Neural progenitor cell (in vitro differentiated cells): ENCODE measurements at regions not wholly inside any gene's neighbourhood (a gene's known extent, or its start where the extent isn't known, plus 50 kb on each side); places are given as distances from the start of the nearest gene placed in this dataset.

Source experiments
- DNase-seq: peaks from one replicate; pipeline ENCODE4 v3.0.0-alpha.2; 2016; ENCODE audit warnings: low spot score
- H2AFZ ChIP-seq: fragments of 200-600 bp; sonication (generic); replicated peaks from 2 replicates; pipeline ENCODE4 v1.6.1; 2016; ENCODE audit warnings: antibody characterized with exemption
- H3F3A ChIP-seq: fragments of 200-600 bp; sonication (generic); 2 replicates; pipeline ENCODE4 v1.6.1; 2016; ENCODE audit warnings: antibody characterized with exemption, low read depth
- H3K27ac ChIP-seq: fragments of 200-600 bp; sonication (generic); 2 replicates; pipeline ENCODE4 v1.5.1; 2016; ENCODE audit warnings: mild to moderate bottlenecking
- H3K27me3 ChIP-seq: fragments of 200-600 bp; sonication (generic); 2 replicates; pipeline ENCODE4 v1.6.1; 2016; ENCODE audit warnings: mild to moderate bottlenecking, moderate library complexity
- H3K36me3 ChIP-seq: fragments of 200-600 bp; sonication (generic); 2 replicates; pipeline ENCODE4 v1.5.1; 2016
- H3K4me1 ChIP-seq: fragments of 200-600 bp; sonication (generic); 2 replicates; pipeline ENCODE4 v1.6.1; 2016; ENCODE audit warnings: mixed run types
- H3K4me2 ChIP-seq: fragments of 200-600 bp; sonication (generic); 2 replicates; pipeline ENCODE4 v1.6.1; 2016
- H3K4me3 ChIP-seq: fragments of 200-600 bp; sonication (generic); 2 replicates; pipeline ENCODE4 v1.5.1; 2016
- H3K79me2 ChIP-seq: fragments of 200-600 bp; sonication (generic); 2 replicates; pipeline ENCODE4 v1.6.1; 2016; ENCODE audit warnings: low read depth
- H3K9ac ChIP-seq: fragments of 200-600 bp; sonication (generic); 2 replicates; pipeline ENCODE4 v1.6.1; 2016
- H3K9me3 ChIP-seq: fragments of 200-600 bp; sonication (generic); 2 replicates; pipeline ENCODE4 v1.5.1; 2016; ENCODE audit warnings: low read depth
- H4K20me1 ChIP-seq: fragments of 200-600 bp; sonication (generic); 2 replicates; pipeline ENCODE4 v1.6.1; 2016; ENCODE audit warnings: low read depth
- H3K27ac Mint-ChIP-seq: 3 replicates; pipeline ENCODE4 v1.8.0; 2021; ENCODE audit warnings: mixed read lengths
- H3K27me3 Mint-ChIP-seq: 2 replicates; pipeline ENCODE4 v1.8.0; 2022; ENCODE audit warnings: low read depth, mild to moderate bottlenecking, inconsistent platforms, moderate library complexity, mixed read lengths; ENCODE audit not compliant: insufficient read depth
- H3K36me3 Mint-ChIP-seq: 3 replicates; pipeline ENCODE4 v1.8.0; 2021; ENCODE audit warnings: mixed read lengths
- H3K4me1 Mint-ChIP-seq: 3 replicates; pipeline ENCODE4 v1.8.0; 2021; ENCODE audit warnings: mixed read lengths
- H3K4me3 Mint-ChIP-seq: 3 replicates; pipeline ENCODE4 v1.8.0; 2021; ENCODE audit warnings: mild to moderate bottlenecking, moderate library complexity, mixed read lengths
- H3K9me3 Mint-ChIP-seq: 3 replicates; pipeline ENCODE4 v1.8.0; 2020; ENCODE audit warnings: mixed read lengths
- EZH2 ChIP-seq: fragments of 200-600 bp; sonication (generic); IDR thresholded peaks from 2 replicates; pipeline ENCODE4 v1.6.1; 2017; ENCODE audit warnings: antibody characterized with exemption, mild to moderate bottlenecking, moderate library complexity
- EZH2phosphoT487 ChIP-seq: fragments of 200-600 bp; sonication (generic); IDR thresholded peaks from 2 replicates; pipeline ENCODE4 v1.6.1; 2017; ENCODE audit warnings: antibody characterized with exemption
- TF ChIP-seq, protein P1 (sequence below): fragments of 200-600 bp; sonication (generic); IDR thresholded peaks from 2 replicates; pipeline ENCODE4 v1.5.1; 2017; ENCODE audit warnings: antibody characterized with exemption, mild to moderate bottlenecking

DNA sequence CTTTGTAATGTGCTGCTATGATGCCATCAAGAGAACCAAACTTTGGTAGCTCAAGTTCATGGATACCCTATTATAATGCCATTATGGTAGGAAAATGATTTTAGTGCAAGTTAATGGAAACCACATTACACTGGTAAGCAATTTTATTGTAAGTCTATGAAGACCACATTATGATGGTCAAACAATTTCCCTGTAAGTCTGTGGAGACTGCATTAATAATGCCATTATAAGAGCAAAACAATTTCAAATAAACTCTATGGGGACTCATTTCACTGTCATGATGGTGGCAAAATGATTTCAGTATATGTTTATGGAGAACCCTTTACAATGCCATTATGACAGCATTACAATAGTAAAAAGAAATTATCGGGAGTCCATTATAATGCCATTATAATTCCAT, 602.0 kb upstream of the MEF2C start:
- H3K27ac ChIP-seq, result no peak overlapping the region
- H3K4me1 Mint-ChIP-seq, result peaks cover 5% of the 10 kb centered on the region
- H3K9ac ChIP-seq, result no peak overlapping the region
- no peak for DNase-seq
- no peak overlapping the region for H3K4me3 Mint-ChIP-seq
- no peaks in the 10 kb centered on the region for H3K4me1 ChIP-seq
- no peaks in the 10 kb centered on the region for H3K27me3 Mint-ChIP-seq
- TF ChIP-seq EZH2phosphoT487 (no peak), EZH2 (no peak)
- TF ChIP-seq, protein P1, sequence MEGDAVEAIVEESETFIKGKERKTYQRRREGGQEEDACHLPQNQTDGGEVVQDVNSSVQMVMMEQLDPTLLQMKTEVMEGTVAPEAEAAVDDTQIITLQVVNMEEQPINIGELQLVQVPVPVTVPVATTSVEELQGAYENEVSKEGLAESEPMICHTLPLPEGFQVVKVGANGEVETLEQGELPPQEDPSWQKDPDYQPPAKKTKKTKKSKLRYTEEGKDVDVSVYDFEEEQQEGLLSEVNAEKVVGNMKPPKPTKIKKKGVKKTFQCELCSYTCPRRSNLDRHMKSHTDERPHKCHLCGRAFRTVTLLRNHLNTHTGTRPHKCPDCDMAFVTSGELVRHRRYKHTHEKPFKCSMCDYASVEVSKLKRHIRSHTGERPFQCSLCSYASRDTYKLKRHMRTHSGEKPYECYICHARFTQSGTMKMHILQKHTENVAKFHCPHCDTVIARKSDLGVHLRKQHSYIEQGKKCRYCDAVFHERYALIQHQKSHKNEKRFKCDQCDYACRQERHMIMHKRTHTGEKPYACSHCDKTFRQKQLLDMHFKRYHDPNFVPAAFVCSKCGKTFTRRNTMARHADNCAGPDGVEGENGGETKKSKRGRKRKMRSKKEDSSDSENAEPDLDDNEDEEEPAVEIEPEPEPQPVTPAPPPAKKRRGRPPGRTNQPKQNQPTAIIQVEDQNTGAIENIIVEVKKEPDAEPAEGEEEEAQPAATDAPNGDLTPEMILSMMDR, result no peak
- H4K20me1 ChIP-seq, result no peaks in the 10 kb centered on the region
- no peak overlapping the region for H3K4me2 ChIP-seq
- H3K79me2 ChIP-seq, result no peaks in the 10 kb centered on the region
- no peak overlapping the region for H3K4me3 ChIP-seq
- no peaks in the 10 kb centered on the region for H3K36me3 ChIP-seq
- no peak overlapping the region for H3K27ac Mint-ChIP-seq
- no peak overlapping the region for H2AFZ ChIP-seq
- H3F3A ChIP-seq, result no peaks in the 10 kb centered on the region
- no peaks in the 10 kb centered on the region for H3K27me3 ChIP-seq
- no peaks in the 10 kb centered on the region for H3K9me3 Mint-ChIP-seq
- H3K36me3 Mint-ChIP-seq, result no peaks in the 10 kb centered on the region
- no peaks in the 10 kb centered on the region for H3K9me3 ChIP-seq

DNA sequence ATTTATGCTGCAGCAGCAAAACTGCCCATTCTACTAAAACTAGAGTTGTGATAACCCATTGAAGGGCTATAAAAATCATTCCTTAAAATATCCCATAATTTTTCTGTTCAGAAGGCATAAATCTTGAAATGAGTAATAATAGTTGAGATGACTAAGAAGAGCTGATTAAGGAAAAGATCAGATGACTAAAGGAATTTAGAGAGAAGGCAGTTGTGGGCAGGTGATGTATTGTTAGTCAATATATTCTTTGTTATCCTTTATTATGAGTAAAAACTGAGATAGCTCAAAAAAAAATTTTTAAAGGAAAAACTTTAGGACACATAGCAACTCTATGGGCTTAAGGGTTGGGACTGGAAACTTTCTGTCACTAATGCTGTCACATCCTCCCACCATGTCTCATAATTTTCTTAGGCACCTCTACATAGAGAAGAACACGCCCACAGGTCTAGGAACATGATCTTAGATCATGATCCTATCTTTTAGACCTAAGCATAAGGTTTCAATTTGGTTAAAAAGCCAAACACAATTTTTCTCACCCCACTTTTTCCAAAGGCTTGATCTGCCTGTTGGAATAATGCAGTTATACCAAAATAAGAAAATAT, 597.5 kb upstream of the MEF2C start:
- H3F3A ChIP-seq, result no peaks in the 10 kb centered on the region
- no peak for DNase-seq
- H3K4me3 ChIP-seq, result no peak overlapping the region
- Mint-ChIP-seq H3K9me3 (peaks cover 3% of the 10 kb centered on the region), H3K4me3 (no peak overlapping the region), H3K27me3 (no peaks in the 10 kb centered on the region), H3K36me3 (no peaks in the 10 kb centered on the region), H3K27ac (no peak overlapping the region), H3K4me1 (no peaks in the 10 kb centered on the region)
- no peak overlapping the region for H2AFZ ChIP-seq
- no peak overlapping the region for H3K4me2 ChIP-seq
- no peaks in the 10 kb centered on the region for H3K36me3 ChIP-seq
- no peaks in the 10 kb centered on the region for H4K20me1 ChIP-seq
- no peak overlapping the region for H3K9ac ChIP-seq
- TF ChIP-seq, protein P1, result no peak
- TF ChIP-seq EZH2phosphoT487 (no peak), EZH2 (no peak)
- H3K27ac ChIP-seq, result no peak overlapping the region
- no peaks in the 10 kb centered on the region for H3K4me1 ChIP-seq
- H3K9me3 ChIP-seq, result no peaks in the 10 kb centered on the region
- H3K27me3 ChIP-seq, result no peaks in the 10 kb centered on the region
- no peaks in the 10 kb centered on the region for H3K79me2 ChIP-seq

DNA sequence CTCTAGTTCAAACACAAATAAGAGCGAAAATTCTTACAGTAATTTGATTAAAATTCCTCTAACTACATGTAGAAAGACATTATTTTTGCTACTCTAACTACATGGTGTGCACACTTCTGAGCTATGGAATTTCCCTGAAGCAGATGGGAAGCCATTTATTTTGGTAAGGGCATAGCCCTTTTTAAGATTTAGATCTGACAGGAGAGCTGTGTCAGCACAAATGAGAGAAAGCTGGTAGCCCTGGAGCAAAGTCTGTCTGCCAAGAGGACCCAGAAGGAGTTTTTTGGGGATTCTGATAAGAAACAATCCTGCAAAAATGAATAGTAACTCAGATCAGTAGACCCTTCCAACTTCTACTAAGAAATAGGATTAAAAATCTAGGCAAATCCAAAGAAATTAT, 595.9 kb upstream of the MEF2C start:
- H3K4me1 Mint-ChIP-seq, result no peaks in the 10 kb centered on the region
- Histone ChIP-seq H4K20me1 (no peaks in the 10 kb centered on the region), H3K27ac (no peak overlapping the region), H3K4me2 (no peak overlapping the region), H3K4me1 (no peaks in the 10 kb centered on the region), H3K4me3 (no peak overlapping the region), H3F3A (no peaks in the 10 kb centered on the region), H2AFZ (no peak overlapping the region), H3K9ac (no peak overlapping the region), H3K9me3 (no peaks in the 10 kb centered on the region), H3K36me3 (no peaks in the 10 kb centered on the region), H3K27me3 (no peaks in the 10 kb centered on the region), H3K79me2 (no peaks in the 10 kb centered on the region)
- no peak for TF ChIP-seq EZH2phosphoT487
- no peak for TF ChIP-seq EZH2
- TF ChIP-seq, protein P1, result no peak
- H3K4me3 Mint-ChIP-seq, result no peak overlapping the region
- peaks cover 3% of the 10 kb centered on the region for H3K9me3 Mint-ChIP-seq
- no peak for DNase-seq
- H3K27me3 Mint-ChIP-seq, result no peaks in the 10 kb centered on the region
- no peaks in the 10 kb centered on the region for H3K36me3 Mint-ChIP-seq
- H3K27ac Mint-ChIP-seq, result no peak overlapping the region
